HUES48 (cell line): ENCODE measurements at regions not wholly inside any gene's neighbourhood (a gene's known extent, or its start where the extent isn't known, plus 50 kb on each side); places are given as distances from the start of the nearest gene placed in this dataset.

Experiments
- H3K27ac ChIP-seq: one replicate; pipeline ENCODE4 v1.7.0; 2013; ENCODE audit warnings: low read depth, low read length, inconsistent platforms
- H3K27me3 ChIP-seq: 2 replicates; pipeline ENCODE4 v1.6.1; 2013; ENCODE audit warnings: mild to moderate bottlenecking, low read length; ENCODE audit not compliant: control insufficient read depth, insufficient read depth
- H3K36me3 ChIP-seq: 2 replicates; pipeline ENCODE4 v1.6.1; 2013; ENCODE audit warnings: low read length; ENCODE audit not compliant: control insufficient read depth, insufficient read depth
- H3K4me1 ChIP-seq: 2 replicates; pipeline ENCODE4 v1.6.1; 2013; ENCODE audit warnings: mild to moderate bottlenecking, low read length; ENCODE audit not compliant: control insufficient read depth, insufficient read depth
- H3K4me3 ChIP-seq: 2 replicates; pipeline ENCODE4 v1.5.1; 2013; ENCODE audit warnings: mild to moderate bottlenecking, low read depth, low read length
- H3K9ac ChIP-seq: 2 replicates; pipeline ENCODE4 v1.6.1; 2013; ENCODE audit warnings: mild to moderate bottlenecking, low read depth, low read length, moderate library complexity
- H3K9me3 ChIP-seq: 2 replicates; pipeline ENCODE4 v1.6.1; 2013; ENCODE audit warnings: low read length; ENCODE audit not compliant: control insufficient read depth, insufficient read depth

GRCh38 chr7:131606346-131607290 is 50.2 kb upstream of the PODXL start:
- Histone ChIP-seq H3K4me1 (peaks cover 59% of the 10 kb centered on the region), H3K27me3 (no peaks in the 10 kb centered on the region), H3K36me3 (no peaks in the 10 kb centered on the region), H3K9me3 (no peaks in the 10 kb centered on the region), H3K27ac (peak overlapping the region; percentile 98), H3K9ac (peak overlapping the region; percentile 52), H3K4me3 (no peak overlapping the region)
